HL-60 (cell line): ENCODE measurements at regions not wholly inside any gene's neighbourhood (a gene's known extent, or its start where the extent isn't known, plus 50 kb on each side); places are given as distances from the start of the nearest gene placed in this dataset.

Source experiments
- CTCF ChIP-seq: IDR thresholded peaks from one replicate; pipeline ENCODE4 v1.5.1; 2011; ENCODE audit warnings: low read length, control low read depth, inconsistent platforms; ENCODE audit not compliant: insufficient read depth
- POLR2AphosphoS5 ChIP-seq: IDR thresholded peaks from 2 replicates; pipeline ENCODE4 v1.6.1; 2012; ENCODE audit warnings: low read depth
- SPI1 ChIP-seq: IDR thresholded peaks from 2 replicates; pipeline ENCODE4 v1.6.1; 2012; ENCODE audit warnings: low read depth, mild to moderate bottlenecking, borderline replicate concordance
- TF ChIP-seq, protein P1 (sequence below): IDR thresholded peaks from 2 replicates; pipeline ENCODE4 v1.6.1; 2012; ENCODE audit warnings: low read depth; ENCODE audit not compliant: insufficient replicate concordance

- TF ChIP-seq CTCF (no peak), POLR2AphosphoS5 (no peak), SPI1 (no peak)
- TF ChIP-seq, protein P1, sequence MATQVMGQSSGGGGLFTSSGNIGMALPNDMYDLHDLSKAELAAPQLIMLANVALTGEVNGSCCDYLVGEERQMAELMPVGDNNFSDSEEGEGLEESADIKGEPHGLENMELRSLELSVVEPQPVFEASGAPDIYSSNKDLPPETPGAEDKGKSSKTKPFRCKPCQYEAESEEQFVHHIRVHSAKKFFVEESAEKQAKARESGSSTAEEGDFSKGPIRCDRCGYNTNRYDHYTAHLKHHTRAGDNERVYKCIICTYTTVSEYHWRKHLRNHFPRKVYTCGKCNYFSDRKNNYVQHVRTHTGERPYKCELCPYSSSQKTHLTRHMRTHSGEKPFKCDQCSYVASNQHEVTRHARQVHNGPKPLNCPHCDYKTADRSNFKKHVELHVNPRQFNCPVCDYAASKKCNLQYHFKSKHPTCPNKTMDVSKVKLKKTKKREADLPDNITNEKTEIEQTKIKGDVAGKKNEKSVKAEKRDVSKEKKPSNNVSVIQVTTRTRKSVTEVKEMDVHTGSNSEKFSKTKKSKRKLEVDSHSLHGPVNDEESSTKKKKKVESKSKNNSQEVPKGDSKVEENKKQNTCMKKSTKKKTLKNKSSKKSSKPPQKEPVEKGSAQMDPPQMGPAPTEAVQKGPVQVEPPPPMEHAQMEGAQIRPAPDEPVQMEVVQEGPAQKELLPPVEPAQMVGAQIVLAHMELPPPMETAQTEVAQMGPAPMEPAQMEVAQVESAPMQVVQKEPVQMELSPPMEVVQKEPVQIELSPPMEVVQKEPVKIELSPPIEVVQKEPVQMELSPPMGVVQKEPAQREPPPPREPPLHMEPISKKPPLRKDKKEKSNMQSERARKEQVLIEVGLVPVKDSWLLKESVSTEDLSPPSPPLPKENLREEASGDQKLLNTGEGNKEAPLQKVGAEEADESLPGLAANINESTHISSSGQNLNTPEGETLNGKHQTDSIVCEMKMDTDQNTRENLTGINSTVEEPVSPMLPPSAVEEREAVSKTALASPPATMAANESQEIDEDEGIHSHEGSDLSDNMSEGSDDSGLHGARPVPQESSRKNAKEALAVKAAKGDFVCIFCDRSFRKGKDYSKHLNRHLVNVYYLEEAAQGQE = no peak
These were observed 542.3 kb upstream of the ADGRL3 start for GRCh38 chr4:60657807-60658206.
